Naive thymus-derived CD4-positive, alpha-beta T cell (primary cell): ENCODE measurements at regions not wholly inside any gene's neighbourhood (a gene's known extent, or its start where the extent isn't known, plus 50 kb on each side); places are given as distances from the start of the nearest gene placed in this dataset.

Experiments
- ATAC-seq: fragments of 150-1000 bp; cut with Tn5 transposase; 2 replicates; pipeline ENCODE4 v1.10.0; 2021; ENCODE audit warnings: mild to moderate bottlenecking, moderate library complexity
- CTCF ChIA-PET: fragments of 350-600 bp; sonication (Branson Sonifier 250); formaldehyde crosslinking; loops from one replicate; lab custom pipeline; 2021; ENCODE audit warnings: antibody characterized with exemption; lab: Charles Lee
- POLR2A ChIA-PET: fragments of 350-600 bp; sonication (Branson Sonifier 250); formaldehyde crosslinking; loops from one replicate; lab custom pipeline; 2021; ENCODE audit warnings: antibody characterized with exemption, inconsistent platforms; lab: Charles Lee
- DNase-seq, 9 donors: peaks; one replicate each; pipeline versions ENCODE4 v3.0.0 to v3.0.0-alpha.2; 2020 to 2022; ENCODE audit warnings: mixed read lengths in 1 of 9
- H3K27ac ChIP-seq: one replicate; pipeline ENCODE4 v1.7.0; 2013; ENCODE audit warnings: mild to moderate bottlenecking, low read depth, low read length, moderate library complexity
- H3K27me3 ChIP-seq, 2 donors: one replicate each; pipeline ENCODE4 v1.7.0; 2013; ENCODE audit warnings: low read length in 2 of 2, mild to moderate bottlenecking in 2 of 2, moderate library complexity in 2 of 2; ENCODE audit not compliant: control insufficient read depth in 2 of 2, insufficient read depth in 2 of 2
- H3K36me3 ChIP-seq, 3 experiments: 1 replicate in 2 of 3; 2 replicates in 1 of 3; pipeline ENCODE4 v1.7.0; 2013; ENCODE audit warnings: low read length in 3 of 3, mild to moderate bottlenecking in 3 of 3, moderate library complexity in 1 of 3; ENCODE audit not compliant: insufficient read depth in 3 of 3, control insufficient read depth in 2 of 3
- H3K4me1 ChIP-seq, 2 donors: one replicate each; pipeline ENCODE4 v1.7.0; 2013; ENCODE audit warnings: low read length in 2 of 2, mild to moderate bottlenecking in 2 of 2, moderate library complexity in 1 of 2; ENCODE audit not compliant: control insufficient read depth in 2 of 2, insufficient read depth in 2 of 2
- H3K4me3 ChIP-seq: 2 replicates; pipeline ENCODE4 v1.7.0; 2013; ENCODE audit warnings: mild to moderate bottlenecking, low read length
- H3K9me3 ChIP-seq, 3 experiments: 1 replicate in 2 of 3; 2 replicates in 1 of 3; pipeline ENCODE4 v1.7.0; 2013; ENCODE audit warnings: low read length in 3 of 3; ENCODE audit not compliant: control insufficient read depth in 2 of 3
- H3K27ac Mint-ChIP-seq, 9 donors: one replicate each; pipeline ENCODE4 v1.8.0; 2020 to 2022; ENCODE audit warnings: mixed read lengths in 9 of 9, mild to moderate bottlenecking in 8 of 9, moderate library complexity in 5 of 9, inconsistent platforms in 2 of 9
- H3K27me3 Mint-ChIP-seq, 5 donors: one replicate each; pipeline ENCODE4 v1.8.0; 2021 to 2022; ENCODE audit warnings: mixed read lengths in 5 of 5, mild to moderate bottlenecking in 1 of 5
- H3K36me3 Mint-ChIP-seq, 5 donors: one replicate each; pipeline ENCODE4 v1.8.0; 2020 to 2022; ENCODE audit warnings: mixed read lengths in 5 of 5, mild to moderate bottlenecking in 3 of 5, inconsistent platforms in 1 of 5
- H3K4me1 Mint-ChIP-seq, 7 donors: one replicate each; pipeline ENCODE4 v1.8.0; 2020 to 2022; ENCODE audit warnings: mixed read lengths in 7 of 7, mild to moderate bottlenecking in 3 of 7, inconsistent platforms in 1 of 7
- H3K4me3 Mint-ChIP-seq, 10 donors: one replicate each; pipeline ENCODE4 v1.8.0; 2020 to 2022; ENCODE audit warnings: mild to moderate bottlenecking in 10 of 10, mixed read lengths in 10 of 10, moderate library complexity in 6 of 10, inconsistent platforms in 2 of 10
- H3K9me3 Mint-ChIP-seq, 11 donors: one replicate each; pipeline ENCODE4 v1.8.0; 2020 to 2022; ENCODE audit warnings: mixed read lengths in 11 of 11, mild to moderate bottlenecking in 4 of 11, inconsistent platforms in 1 of 11, moderate library complexity in 1 of 11
- intact Hi-C, 2 donors: fragments of 100-400 bp; cut with micrococcal nuclease; formaldehyde crosslinking; loops; one replicate each; pipeline ENCODE4 v1.15.1; 2023

- CTCF ChIA-PET = no interaction called here
- POLR2A ChIA-PET = no interaction called here
- Histone ChIP-seq H3K9me3 (no peaks in the 10 kb centered on the region), H3K36me3 (no peaks in the 10 kb centered on the region), H3K27ac (no peak overlapping the region), H3K4me3 (no peak overlapping the region), H3K4me1 (peaks cover 0 to 13% of the 10 kb centered on the region in 2 donors), H3K27me3 (no peaks in the 10 kb centered on the region)
- Mint-ChIP-seq H3K4me1 (peaks cover 3 to 24% (median 20%) of the 10 kb centered on the region in 7 donors), H3K9me3 (no peaks in the 10 kb centered on the region), H3K36me3 (no peaks in the 10 kb centered on the region), H3K27ac (peak overlapping the region in 1 of 9 donors; percentile 15), H3K4me3 (no peak overlapping the region), H3K27me3 (no peaks in the 10 kb centered on the region)
- ATAC-seq (no peak), DNase-seq (no peak)
- intact Hi-C loops = no loop called here
Measured at GRCh38 chr2:42874949-42875801, 82.8 kb upstream of the HAAO start.

GRCh38 chr2:42872721-42873120, 80.3 kb upstream of the HAAO start:
- Histone ChIP-seq H3K36me3 (no peaks in the 10 kb centered on the region), H3K27me3 (no peaks in the 10 kb centered on the region), H3K27ac (no peak overlapping the region), H3K4me1 (no peaks in the 10 kb centered on the region), H3K9me3 (peaks cover 0 to 13% (median 0%) of the 10 kb centered on the region in 3 experiments), H3K4me3 (no peak overlapping the region)
- Mint-ChIP-seq H3K27me3 (peaks cover 0 to 5% (median 0%) of the 10 kb centered on the region in 5 donors), H3K27ac (no peak overlapping the region), H3K9me3 (peaks cover 6 to 18% (median 10%) of the 10 kb centered on the region in 11 donors), H3K4me3 (no peak overlapping the region), H3K4me1 (peaks cover 0 to 4% (median 0%) of the 10 kb centered on the region in 7 donors), H3K36me3 (peaks cover 0 to 11% (median 9%) of the 10 kb centered on the region in 5 donors)
- CTCF ChIA-PET = no interaction called here
- ATAC-seq (no peak), DNase-seq (no peak)
- POLR2A ChIA-PET = no interaction called here
- intact Hi-C loops = no loop called here

- intact Hi-C loops = no loop called here
- no peak overlapping the region for H3K27ac Mint-ChIP-seq
Measured at GRCh38 chr2:42871372-42871771, 79.0 kb upstream of the HAAO start.

GRCh38 chr2:42868874-42869273, 76.5 kb upstream of the HAAO start:
- ChIA-PET CTCF (no interaction called here), POLR2A (no interaction called here)
- Mint-ChIP-seq H3K9me3 (peaks cover 7 to 21% (median 10%) of the 10 kb centered on the region in 11 donors), H3K27me3 (peaks cover 0 to 5% (median 0%) of the 10 kb centered on the region in 5 donors), H3K4me3 (no peak overlapping the region), H3K36me3 (peaks cover 0 to 13% (median 11%) of the 10 kb centered on the region in 5 donors), H3K27ac (no peak overlapping the region), H3K4me1 (no peaks in the 10 kb centered on the region)
- Histone ChIP-seq H3K36me3 (no peaks in the 10 kb centered on the region), H3K27me3 (no peaks in the 10 kb centered on the region), H3K4me1 (no peaks in the 10 kb centered on the region), H3K4me3 (no peak overlapping the region), H3K9me3 (peaks cover 0 to 14% (median 0%) of the 10 kb centered on the region in 3 experiments), H3K27ac (no peak overlapping the region)
- ATAC-seq (no peak), DNase-seq (no peak)
- intact Hi-C loops = no loop called here

More at GRCh38 chr2:42871372-42871771, 79.0 kb upstream of the HAAO start:
- Mint-ChIP-seq H3K9me3 (peaks cover 7 to 21% (median 10%) of the 10 kb centered on the region in 11 donors), H3K27me3 (peaks cover 0 to 5% (median 0%) of the 10 kb centered on the region in 5 donors), H3K4me1 (no peaks in the 10 kb centered on the region), H3K4me3 (no peak overlapping the region), H3K36me3 (peaks cover 0 to 13% (median 11%) of the 10 kb centered on the region in 5 donors)
- ChIA-PET POLR2A (no interaction called here), CTCF (no interaction called here)
- H3K9me3 ChIP-seq = peaks cover 0 to 14% (median 0%) of the 10 kb centered on the region in 3 experiments
- H3K36me3 ChIP-seq = no peaks in the 10 kb centered on the region
- H3K4me1 ChIP-seq = no peaks in the 10 kb centered on the region
- no peak overlapping the region for H3K27ac ChIP-seq
- ATAC-seq (no peak), DNase-seq (no peak)
- no peaks in the 10 kb centered on the region for H3K27me3 ChIP-seq
- H3K4me3 ChIP-seq = no peak overlapping the region

GRCh38 chr2:42868096-42868495, 75.7 kb upstream of the HAAO start:
- no peak overlapping the region for H3K4me3 Mint-ChIP-seq
- Histone ChIP-seq H3K36me3 (no peaks in the 10 kb centered on the region), H3K4me3 (no peak overlapping the region), H3K27ac (no peak overlapping the region), H3K27me3 (no peaks in the 10 kb centered on the region), H3K4me1 (no peaks in the 10 kb centered on the region), H3K9me3 (peaks cover 0 to 14% (median 0%) of the 10 kb centered on the region in 3 experiments)
- no peak for DNase-seq
- peaks cover 7 to 21% (median 10%) of the 10 kb centered on the region in 11 donors for H3K9me3 Mint-ChIP-seq
- no peak for ATAC-seq
- POLR2A ChIA-PET = no interaction called here
- H3K27ac Mint-ChIP-seq = no peak overlapping the region
- H3K4me1 Mint-ChIP-seq = no peaks in the 10 kb centered on the region
- CTCF ChIA-PET = no interaction called here
- H3K36me3 Mint-ChIP-seq = peaks cover 0 to 13% (median 11%) of the 10 kb centered on the region in 5 donors
- peaks cover 0 to 5% (median 0%) of the 10 kb centered on the region in 5 donors for H3K27me3 Mint-ChIP-seq
- intact Hi-C loops = no loop called here

GRCh38 chr2:42867093-42868065, 75.0 kb upstream of the HAAO start:
- Histone ChIP-seq H3K27ac (no peak overlapping the region), H3K27me3 (no peaks in the 10 kb centered on the region), H3K4me3 (no peak overlapping the region), H3K36me3 (no peaks in the 10 kb centered on the region), H3K9me3 (peaks cover 0 to 14% (median 0%) of the 10 kb centered on the region in 3 experiments), H3K4me1 (no peaks in the 10 kb centered on the region)
- CTCF ChIA-PET = no interaction called here
- intact Hi-C loops = no loop called here
- Mint-ChIP-seq H3K27ac (no peak overlapping the region), H3K9me3 (peaks cover 7 to 21% (median 11%) of the 10 kb centered on the region in 11 donors), H3K4me3 (no peak overlapping the region), H3K36me3 (peaks cover 0 to 13% (median 11%) of the 10 kb centered on the region in 5 donors), H3K27me3 (peaks cover 0 to 5% (median 0%) of the 10 kb centered on the region in 5 donors), H3K4me1 (no peaks in the 10 kb centered on the region)
- ATAC-seq (no peak), DNase-seq (no peak)
- POLR2A ChIA-PET = no interaction called here
